SK-N-SH treated with all-trans-retinoic acid at 6 μM for 48 hours (cell line): ENCODE measurements at regions not wholly inside any gene's neighbourhood (a gene's known extent, or its start where the extent isn't known, plus 50 kb on each side); places are given as distances from the start of the nearest gene placed in this dataset.

Experiments
- ATAC-seq: fragments of 200-7000 bp; cut with Tn5 transposase; 3 replicates; pipeline ENCODE4 v1.9.1; 2020; ENCODE audit warnings: mild to moderate bottlenecking, moderate library complexity
- ARNTL ChIP-seq: fragments of 450-650 bp; formaldehyde crosslinking; IDR thresholded peaks from 2 replicates; pipeline ENCODE4 v1.5.0; 2020; ENCODE audit warnings: low read depth, mild to moderate bottlenecking, moderate library complexity, borderline replicate concordance
- BACH2 ChIP-seq: fragments of 250-450 bp; sonication (Bioruptor Pico); IDR thresholded peaks from 2 replicates; pipeline ENCODE4 v1.9.0; 2021; ENCODE audit warnings: mild to moderate bottlenecking, borderline replicate concordance
- CSDC2 ChIP-seq: fragments of 250-450 bp; sonication (Bioruptor Pico); IDR thresholded peaks from 2 replicates; pipeline ENCODE4 v1.5.0; 2020; ENCODE audit warnings: mild to moderate bottlenecking, moderate library complexity
- ESRRG ChIP-seq: fragments of 250-450 bp; sonication (Bioruptor Pico); IDR thresholded peaks from 2 replicates; pipeline ENCODE4 v1.6.1; 2021; ENCODE audit warnings: mild to moderate bottlenecking
- GLIS3 ChIP-seq: fragments of 250-450 bp; sonication (Bioruptor Pico); IDR thresholded peaks from 2 replicates; pipeline ENCODE4 v1.5.0; 2020; ENCODE audit warnings: mild to moderate bottlenecking, moderate library complexity
- ISL1 ChIP-seq: fragments of 250-450 bp; sonication (Bioruptor Pico); IDR thresholded peaks from 2 replicates; pipeline ENCODE4 v2.1.2; 2022; ENCODE audit warnings: mild to moderate bottlenecking, moderate library complexity
- PPARA ChIP-seq: fragments of 250-450 bp; sonication (Bioruptor Pico); IDR thresholded peaks from 2 replicates; pipeline ENCODE4 v1.5.0; 2020; ENCODE audit warnings: mild to moderate bottlenecking, borderline replicate concordance
- RARB ChIP-seq: fragments of 250-450 bp; sonication (Bioruptor Pico); IDR thresholded peaks from 2 replicates; pipeline ENCODE4 v1.8.0; 2021; ENCODE audit warnings: mild to moderate bottlenecking, moderate library complexity
- SNAI2 ChIP-seq: fragments of 250-450 bp; sonication (Bioruptor Pico); IDR thresholded peaks from 2 replicates; pipeline ENCODE4 v1.5.0; 2020; ENCODE audit warnings: mild to moderate bottlenecking, moderate library complexity
- TCF4 ChIP-seq: fragments of 250-450 bp; sonication (Bioruptor Pico); IDR thresholded peaks from 2 replicates; pipeline ENCODE4 v1.8.0; 2021; ENCODE audit warnings: mild to moderate bottlenecking, moderate library complexity, borderline replicate concordance
- TOX ChIP-seq: fragments of 250-450 bp; sonication (Bioruptor Pico); IDR thresholded peaks from 2 replicates; pipeline ENCODE4 v1.8.0; 2021; ENCODE audit warnings: mild to moderate bottlenecking, moderate library complexity, borderline replicate concordance
- TSHZ2 ChIP-seq: fragments of 250-450 bp; sonication (Bioruptor Pico); IDR thresholded peaks from 2 replicates; pipeline ENCODE4 v1.5.0; 2020; ENCODE audit warnings: mild to moderate bottlenecking, moderate library complexity
- ZC3H10 ChIP-seq: fragments of 250-450 bp; sonication (Bioruptor Pico); IDR thresholded peaks from 2 replicates; pipeline ENCODE4 v1.5.1; 2021; ENCODE audit warnings: mild to moderate bottlenecking, moderate library complexity
- ZFP3 ChIP-seq: fragments of 250-450 bp; sonication (Bioruptor Pico); IDR thresholded peaks from 2 replicates; pipeline ENCODE4 v1.5.0; 2020; ENCODE audit warnings: mild to moderate bottlenecking, moderate library complexity
- ZFP30 ChIP-seq: fragments of 450-650 bp; formaldehyde crosslinking; IDR thresholded peaks from 2 replicates; pipeline ENCODE4 v1.5.0; 2022; ENCODE audit warnings: mild to moderate bottlenecking, moderate library complexity
- ZNF565 ChIP-seq: fragments of 450-650 bp; formaldehyde crosslinking; conservative IDR thresholded peaks from 2 replicates; pipeline ENCODE4 v1.5.0; 2020; ENCODE audit warnings: low read depth, mild to moderate bottlenecking, moderate library complexity
- ZNF70 ChIP-seq: fragments of 450-650 bp; formaldehyde crosslinking; IDR thresholded peaks from 2 replicates; pipeline ENCODE4 v1.5.0; 2020; ENCODE audit warnings: mild to moderate bottlenecking, moderate library complexity
- ZNF8 ChIP-seq: fragments of 450-650 bp; formaldehyde crosslinking; IDR thresholded peaks from 2 replicates; pipeline ENCODE4 v1.5.0; 2020; ENCODE audit warnings: mild to moderate bottlenecking, moderate library complexity
- TF ChIP-seq, protein P1 (sequence below): fragments of 250-450 bp; sonication (Bioruptor Pico); IDR thresholded peaks from 2 replicates; pipeline ENCODE4 v1.8.0; 2021; ENCODE audit warnings: low read depth, mild to moderate bottlenecking, moderate library complexity, borderline replicate concordance
- TF ChIP-seq, protein P2 (sequence below): fragments of 250-450 bp; sonication (Bioruptor Pico); IDR thresholded peaks from 2 replicates; pipeline ENCODE4 v1.5.1; 2021; ENCODE audit warnings: mild to moderate bottlenecking, moderate library complexity
- TF ChIP-seq, protein P3 (sequence below): fragments of 250-450 bp; sonication (Bioruptor Pico); IDR thresholded peaks from 2 replicates; pipeline ENCODE4 v1.8.0; 2020; ENCODE audit warnings: mild to moderate bottlenecking, moderate library complexity, borderline replicate concordance

DNA sequence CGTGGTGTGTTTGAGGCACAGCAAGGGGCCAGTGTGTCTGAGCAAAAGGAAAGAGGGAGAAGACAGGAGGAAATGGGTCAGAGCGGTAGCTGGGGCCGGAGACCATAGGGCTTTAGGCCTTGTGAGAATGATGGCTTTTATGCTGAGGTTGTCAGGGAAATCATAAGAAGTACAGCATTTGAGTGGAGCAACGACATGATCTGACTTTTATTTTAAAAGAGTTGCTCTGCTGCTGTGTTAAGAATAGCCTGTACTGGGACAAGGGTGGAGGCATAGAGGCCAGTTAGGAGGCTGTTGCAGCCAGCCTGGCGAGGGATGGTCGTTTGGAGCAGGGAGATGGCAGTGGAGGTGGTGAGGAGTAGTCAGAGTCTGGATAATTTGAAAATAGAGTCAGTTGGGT is 174.3 kb downstream of the SNX10 start:
- no peak for ATAC-seq

GRCh38 chr7:26467104-26467503 is 175.4 kb downstream of the SNX10 start:
- TF ChIP-seq, protein P1, sequence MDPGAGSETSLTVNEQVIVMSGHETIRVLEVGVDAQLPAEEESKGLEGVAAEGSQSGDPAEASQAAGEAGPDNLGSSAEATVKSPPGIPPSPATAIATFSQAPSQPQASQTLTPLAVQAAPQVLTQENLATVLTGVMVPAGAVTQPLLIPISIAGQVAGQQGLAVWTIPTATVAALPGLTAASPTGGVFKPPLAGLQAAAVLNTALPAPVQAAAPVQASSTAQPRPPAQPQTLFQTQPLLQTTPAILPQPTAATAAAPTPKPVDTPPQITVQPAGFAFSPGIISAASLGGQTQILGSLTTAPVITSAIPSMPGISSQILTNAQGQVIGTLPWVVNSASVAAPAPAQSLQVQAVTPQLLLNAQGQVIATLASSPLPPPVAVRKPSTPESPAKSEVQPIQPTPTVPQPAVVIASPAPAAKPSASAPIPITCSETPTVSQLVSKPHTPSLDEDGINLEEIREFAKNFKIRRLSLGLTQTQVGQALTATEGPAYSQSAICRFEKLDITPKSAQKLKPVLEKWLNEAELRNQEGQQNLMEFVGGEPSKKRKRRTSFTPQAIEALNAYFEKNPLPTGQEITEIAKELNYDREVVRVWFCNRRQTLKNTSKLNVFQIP (CRISPR knock-in tag): no peak
- no peak for TF ChIP-seq BACH2 (CRISPR knock-in tag)
- no peak for TF ChIP-seq ZNF70 (CRISPR knock-in tag)
- no peak for TF ChIP-seq ESRRG (CRISPR knock-in tag)
- TF ChIP-seq ZNF565 (CRISPR knock-in tag): no peak
- TF ChIP-seq TOX: no peak
- TF ChIP-seq, protein P2, sequence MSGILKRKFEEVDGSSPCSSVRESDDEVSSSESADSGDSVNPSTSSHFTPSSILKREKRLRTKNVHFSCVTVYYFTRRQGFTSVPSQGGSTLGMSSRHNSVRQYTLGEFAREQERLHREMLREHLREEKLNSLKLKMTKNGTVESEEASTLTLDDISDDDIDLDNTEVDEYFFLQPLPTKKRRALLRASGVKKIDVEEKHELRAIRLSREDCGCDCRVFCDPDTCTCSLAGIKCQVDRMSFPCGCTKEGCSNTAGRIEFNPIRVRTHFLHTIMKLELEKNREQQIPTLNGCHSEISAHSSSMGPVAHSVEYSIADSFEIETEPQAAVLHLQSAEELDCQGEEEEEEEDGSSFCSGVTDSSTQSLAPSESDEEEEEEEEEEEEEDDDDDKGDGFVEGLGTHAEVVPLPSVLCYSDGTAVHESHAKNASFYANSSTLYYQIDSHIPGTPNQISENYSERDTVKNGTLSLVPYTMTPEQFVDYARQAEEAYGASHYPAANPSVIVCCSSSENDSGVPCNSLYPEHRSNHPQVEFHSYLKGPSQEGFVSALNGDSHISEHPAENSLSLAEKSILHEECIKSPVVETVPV (CRISPR knock-in tag): no peak
- TF ChIP-seq ARNTL (CRISPR knock-in tag): no peak
- TF ChIP-seq, protein P3, sequence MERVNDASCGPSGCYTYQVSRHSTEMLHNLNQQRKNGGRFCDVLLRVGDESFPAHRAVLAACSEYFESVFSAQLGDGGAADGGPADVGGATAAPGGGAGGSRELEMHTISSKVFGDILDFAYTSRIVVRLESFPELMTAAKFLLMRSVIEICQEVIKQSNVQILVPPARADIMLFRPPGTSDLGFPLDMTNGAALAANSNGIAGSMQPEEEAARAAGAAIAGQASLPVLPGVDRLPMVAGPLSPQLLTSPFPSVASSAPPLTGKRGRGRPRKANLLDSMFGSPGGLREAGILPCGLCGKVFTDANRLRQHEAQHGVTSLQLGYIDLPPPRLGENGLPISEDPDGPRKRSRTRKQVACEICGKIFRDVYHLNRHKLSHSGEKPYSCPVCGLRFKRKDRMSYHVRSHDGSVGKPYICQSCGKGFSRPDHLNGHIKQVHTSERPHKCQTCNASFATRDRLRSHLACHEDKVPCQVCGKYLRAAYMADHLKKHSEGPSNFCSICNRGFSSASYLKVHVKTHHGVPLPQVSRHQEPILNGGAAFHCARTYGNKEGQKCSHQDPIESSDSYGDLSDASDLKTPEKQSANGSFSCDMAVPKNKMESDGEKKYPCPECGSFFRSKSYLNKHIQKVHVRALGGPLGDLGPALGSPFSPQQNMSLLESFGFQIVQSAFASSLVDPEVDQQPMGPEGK (CRISPR knock-in tag): no peak
- TF ChIP-seq ZFP3 (CRISPR knock-in tag): no peak
- TF ChIP-seq PPARA (CRISPR knock-in tag): no peak
- TF ChIP-seq CSDC2: no peak
- TF ChIP-seq RARB (CRISPR knock-in tag): no peak
- no peak for TF ChIP-seq SNAI2 (CRISPR knock-in tag)
- no peak for TF ChIP-seq ZNF8 (CRISPR knock-in tag)
- no peak for TF ChIP-seq TCF4 (CRISPR knock-in tag)
- no peak for TF ChIP-seq ZC3H10 (CRISPR knock-in tag)
- TF ChIP-seq ZFP30 (CRISPR knock-in tag): no peak
- ATAC-seq: no peak

More for the DNA sequence above, 174.3 kb downstream of the SNX10 start:
- TF ChIP-seq ISL1 (CRISPR knock-in tag) (no peak), ARNTL (CRISPR knock-in tag) (no peak), GLIS3 (CRISPR knock-in tag) (no peak), ZFP30 (CRISPR knock-in tag) (no peak), TCF4 (CRISPR knock-in tag) (no peak)
- TF ChIP-seq, all 23 proteins: peak for 0

GRCh38 chr7:26467541-26467940 is 175.9 kb downstream of the SNX10 start:
- TF ChIP-seq ZNF565 (CRISPR knock-in tag) (no peak), ZFP30 (CRISPR knock-in tag) (no peak), TSHZ2 (no peak)
- no peak for ATAC-seq

DNA sequence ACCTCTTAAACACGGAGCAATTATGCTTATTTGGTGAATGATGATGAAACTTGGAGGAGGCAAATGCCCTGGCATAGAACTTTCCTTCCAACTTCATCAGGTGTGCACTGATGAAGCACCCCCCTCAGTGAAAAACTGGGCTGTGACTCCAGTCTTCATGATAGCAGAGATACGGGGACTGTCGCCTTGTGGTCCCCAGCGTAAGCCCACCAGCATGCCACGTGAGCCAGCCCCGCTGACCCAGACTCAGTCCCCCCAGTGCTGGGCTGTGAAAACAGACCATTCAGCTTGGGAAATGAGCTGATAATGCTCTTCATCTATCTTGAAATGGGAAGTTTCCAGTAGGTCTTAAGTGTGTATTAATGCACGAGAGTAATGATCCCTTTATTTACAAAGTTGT is 177.0 kb downstream of the SNX10 start:
- TF ChIP-seq BACH2 (CRISPR knock-in tag) (no peak), TCF4 (CRISPR knock-in tag) (no peak), TSHZ2 (no peak), ESRRG (CRISPR knock-in tag) (no peak), RARB (CRISPR knock-in tag) (no peak), ZNF8 (CRISPR knock-in tag) (no peak)
- TF ChIP-seq, protein P1 (CRISPR knock-in tag): no peak
- TF ChIP-seq, protein P3 (CRISPR knock-in tag): no peak
- no peak for ATAC-seq
